Endothelial cell of umbilical vein (primary cell): ENCODE measurements at regions not wholly inside any gene's neighbourhood (a gene's known extent, or its start where the extent isn't known, plus 50 kb on each side); places are given as distances from the start of the nearest gene placed in this dataset.

ENCODE experiments used
- BruUV-seq: library from RNA; stranded (reverse); fragments of 400-500 nt; replicated peaks from 2 replicates; lab custom pipeline; 2021; lab: Mats Ljungman, UMichigan
- CTCF ChIA-PET: fragments of 300-600, 350-600 bp; sonication (Branson Sonifier 250); formaldehyde crosslinking; loops from one replicate; lab custom pipeline; 2021; ENCODE audit warnings: antibody characterized with exemption, inconsistent platforms; lab: Charles Lee
- POLR2A ChIA-PET: fragments of 300-600, 350-600 bp; sonication (Branson Sonifier 250); formaldehyde crosslinking; loops from one replicate; lab custom pipeline; 2021; ENCODE audit warnings: antibody characterized with exemption, inconsistent platforms; lab: Charles Lee
- DNase-seq: peaks from one replicate; pipeline ENCODE4 v3.0.0-alpha.2; 2011; ENCODE audit warnings: low read depth, low spot score
- FAIRE-seq: peaks from 2 replicates; lab custom pipeline; 2011; peaks lifted over from hg19 to GRCh38; lab: Jason Lieb, UNC
- H2AFZ ChIP-seq: 2 replicates; pipeline ENCODE4 v1.6.0; 2012; ENCODE audit warnings: low read depth, low read length, control low read depth, inconsistent platforms
- H3K27ac ChIP-seq: 2 replicates; pipeline ENCODE4 v1.5.1; 2011; ENCODE audit warnings: low read depth, mild to moderate bottlenecking, control low read depth, low read length, moderate library complexity; ENCODE audit not compliant: insufficient read depth
- H3K27me3 ChIP-seq, 2 experiments: 2 replicates each; pipeline versions ENCODE4 v1.6.0 to v1.6.1; 2011; ENCODE audit warnings: low read length in 2 of 2, mixed read lengths in 1 of 2; ENCODE audit not compliant: control insufficient read depth in 2 of 2, insufficient read depth in 2 of 2
- H3K36me3 ChIP-seq, 2 experiments: 2 replicates in 1 of 2; 3 replicates in 1 of 2; pipeline ENCODE4 v1.5.1; 2011; ENCODE audit warnings: low read length in 2 of 2, mild to moderate bottlenecking in 1 of 2, moderate library complexity in 1 of 2; ENCODE audit not compliant: control insufficient read depth in 2 of 2, insufficient read depth in 2 of 2; ENCODE audit errors: extremely low read depth in 1 of 2
- H3K4me1 ChIP-seq: 3 replicates; pipeline ENCODE4 v1.5.1; 2011; ENCODE audit warnings: mild to moderate bottlenecking, low read length; ENCODE audit not compliant: control insufficient read depth, insufficient read depth; ENCODE audit errors: extremely low read depth
- H3K4me2 ChIP-seq: 2 replicates; pipeline ENCODE4 v1.6.1; 2011; ENCODE audit warnings: low read length, control low read depth, mixed read lengths; ENCODE audit not compliant: insufficient read depth
- H3K4me3 ChIP-seq, 3 experiments: fragments of 200-600 bp in 1 of 3; sonication (generic), shearing (Covaris generic) in 1 of 3; replicated peaks in 1 of 3; 2 replicates each; pipeline ENCODE4 v1.5.1; 2011 to 2016; ENCODE audit warnings: control low read depth in 3 of 3, low read length in 3 of 3, mild to moderate bottlenecking in 2 of 3, inconsistent platforms in 1 of 3, low read depth in 1 of 3, moderate library complexity in 1 of 3; ENCODE audit not compliant: insufficient read depth in 1 of 3
- H3K79me2 ChIP-seq: 2 replicates; pipeline ENCODE4 v1.6.0; 2012; ENCODE audit warnings: low read length, inconsistent platforms; ENCODE audit not compliant: control insufficient read depth, insufficient read depth
- H3K9ac ChIP-seq: replicated peaks from 2 replicates; pipeline ENCODE3; 2011; ENCODE audit warnings: low read length, control low read depth; ENCODE audit not compliant: insufficient read depth; ENCODE audit errors: extremely low read depth
- H3K9me1 ChIP-seq: replicated peaks from 3 replicates; pipeline ENCODE4 v1.6.0; 2011; ENCODE audit warnings: mild to moderate bottlenecking, low read length; ENCODE audit not compliant: control insufficient read depth, insufficient read depth; ENCODE audit errors: extremely low read depth
- H3K9me3 ChIP-seq: replicated peaks from 2 replicates; pipeline ENCODE4 v1.5.1; 2012; ENCODE audit warnings: low read length, inconsistent platforms; ENCODE audit not compliant: control insufficient read depth, insufficient read depth
- H4K20me1 ChIP-seq: replicated peaks from 2 replicates; pipeline ENCODE3; 2011; ENCODE audit warnings: mild to moderate bottlenecking, low read length; ENCODE audit not compliant: control insufficient read depth, insufficient read depth; ENCODE audit errors: extremely low read depth
- CTCF ChIP-seq, 2 donors: IDR thresholded peaks; 1 replicate in 1 of 2; 2 replicates in 1 of 2; pipeline ENCODE4 v1.5.1; 2011; ENCODE audit warnings: low read length in 2 of 2, mild to moderate bottlenecking in 2 of 2, moderate library complexity in 2 of 2, control low read depth in 1 of 2, inconsistent platforms in 1 of 2, low read depth in 1 of 2; ENCODE audit not compliant: insufficient read depth in 1 of 2; ENCODE audit errors: extremely low read depth in 1 of 2
- EZH2 ChIP-seq: IDR thresholded peaks from 2 replicates; pipeline ENCODE4 v1.6.1; 2012; ENCODE audit warnings: borderline replicate concordance, low read depth, mild to moderate bottlenecking, moderate library complexity, low read length, inconsistent platforms; ENCODE audit not compliant: severe bottlenecking
- FOS ChIP-seq: IDR thresholded peaks from 2 replicates; pipeline ENCODE4 v1.6.1; 2011; ENCODE audit warnings: mild to moderate bottlenecking, low read length, moderate library complexity, borderline replicate concordance; ENCODE audit not compliant: insufficient read depth
- GATA2 ChIP-seq: IDR thresholded peaks from 2 replicates; pipeline ENCODE4 v1.7.0; 2011; ENCODE audit warnings: low read depth, mild to moderate bottlenecking, moderate library complexity, mixed read lengths, low read length; ENCODE audit not compliant: insufficient read length, insufficient read depth
- MAX ChIP-seq: IDR thresholded peaks from 2 replicates; pipeline ENCODE4 v1.6.1; 2011; ENCODE audit not compliant: insufficient read depth, insufficient read length
- MYC ChIP-seq: IDR thresholded peaks from one replicate; pipeline ENCODE4 v1.6.1; 2011; ENCODE audit warnings: mild to moderate bottlenecking, low read depth, low read length
- POLR2A ChIP-seq: IDR thresholded peaks from 2 replicates; pipeline ENCODE4 v1.6.1; 2012; ENCODE audit warnings: low read depth, mild to moderate bottlenecking, control low read depth, low read length
- dilution Hi-C: fragments of 300-500 bp; cut with MboI; formaldehyde crosslinking; loops from one replicate; pipeline ENCODE4 v1.15.0; 2019; ENCODE audit warnings: low sequenced_read_pairs; ENCODE audit not compliant: extremely low pct_ligation_motif_present
- intact Hi-C: fragments of 100-400 bp; cut with micrococcal nuclease; formaldehyde crosslinking; loops from one replicate; pipeline ENCODE4 v1.10.0; 2022

DNA sequence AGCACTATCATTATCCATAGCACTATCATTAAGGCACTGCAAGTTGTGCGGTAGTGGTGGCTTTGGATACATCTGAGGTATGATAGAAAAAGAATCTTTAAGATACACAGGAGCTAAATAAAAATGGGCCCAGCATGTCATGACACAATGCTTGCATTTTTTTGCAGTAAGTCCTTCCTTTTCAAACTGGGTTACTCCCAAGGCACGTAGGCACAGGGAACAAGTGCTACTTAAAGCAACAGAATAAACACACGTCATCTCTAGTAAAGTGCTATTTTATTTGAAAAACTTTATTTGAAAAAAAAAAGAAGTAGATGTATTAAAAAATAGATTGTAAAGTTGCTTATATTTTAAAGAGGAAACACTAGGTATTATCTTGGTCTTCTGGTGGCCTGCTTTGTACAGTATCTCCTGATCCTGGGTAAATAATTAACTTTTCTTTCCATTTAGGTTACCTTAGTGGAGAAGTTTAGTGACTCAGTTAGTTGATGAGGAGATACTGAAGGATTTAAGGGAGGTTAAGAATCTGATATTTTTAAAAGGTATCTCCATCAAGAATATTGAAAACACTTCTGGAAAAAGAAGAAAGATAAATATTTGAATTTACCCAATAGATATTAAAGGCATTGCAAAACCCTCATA, 129.6 kb downstream of the EDN1 start:
- Histone ChIP-seq H3K4me1 (peaks cover 2% of the 10 kb centered on the region), H3K9me3 (no peaks in the 10 kb centered on the region), H3K9me1 (no peaks in the 10 kb centered on the region), H3K4me2 (no peak overlapping the region), H4K20me1 (no peaks in the 10 kb centered on the region), H2AFZ (no peak overlapping the region), H3K36me3 (no peaks in the 10 kb centered on the region), H3K27ac (no peak overlapping the region), H3K27me3 (no peaks in the 10 kb centered on the region), H3K4me3 (no peak overlapping the region), H3K9ac (no peak overlapping the region), H3K79me2 (no peaks in the 10 kb centered on the region)
- POLR2A ChIA-PET = interaction anchor here (0.6 kb wide), 1 partner anchor 96 kb away, joined by 3 read pairs; no protein-coding TSS in a partner anchor
- FAIRE-seq (no peak), DNase-seq (no peak)
- TF ChIP-seq MAX = no peak
- TF ChIP-seq FOS = no peak
- no peak for TF ChIP-seq POLR2A
- TF ChIP-seq GATA2 = no peak
- no TSS peak for BruUV-seq
- dilution Hi-C loops = no loop called here
- intact Hi-C loops = no loop called here
- CTCF ChIA-PET = interaction anchor here (1.0 kb wide), 1 partner anchor 20 kb away, joined by 3 read pairs; no protein-coding TSS in a partner anchor

- Histone ChIP-seq H3K4me2 (no peak overlapping the region), H3K4me3 (no peak overlapping the region), H3K27ac (no peak overlapping the region), H4K20me1 (no peaks in the 10 kb centered on the region), H3K9ac (no peak overlapping the region), H3K9me1 (no peaks in the 10 kb centered on the region), H2AFZ (no peak overlapping the region), H3K79me2 (no peaks in the 10 kb centered on the region), H3K4me1 (peaks cover under 1% of the 10 kb centered on the region), H3K36me3 (no peaks in the 10 kb centered on the region), H3K9me3 (no peaks in the 10 kb centered on the region), H3K27me3 (no peaks in the 10 kb centered on the region)
- TF ChIP-seq MYC (no peak), GATA2 (no peak), EZH2 (no peak), CTCF (IDR thresholded peaks at IDR 0.05; ENCODE audit: extremely low read depth in 1 of 2, insufficient read depth in 1 of 2, low read depth in 1 of 2, low read length in 2 of 2) (no peak)
- ChIA-PET POLR2A (interaction anchor here (0.6 kb wide), 1 partner anchor 96 kb away, joined by 3 read pairs; no protein-coding TSS in a partner anchor), CTCF (interaction anchor here (1.0 kb wide), 1 partner anchor 19 kb away, joined by 3 read pairs; no protein-coding TSS in a partner anchor)
- dilution Hi-C loops = no loop called here
- BruUV-seq = no TSS peak
- no peak for FAIRE-seq
- DNase-seq = no peak
- intact Hi-C loops = no loop called here
These were observed 130.5 kb downstream of the EDN1 start for GRCh38 chr6:12420626-12421025.
